HG02759 (cell line): ENCODE measurements at regions not wholly inside any gene's neighbourhood (a gene's known extent, or its start where the extent isn't known, plus 50 kb on each side); places are given as distances from the start of the nearest gene placed in this dataset.

Experiments used
- ATAC-seq: cut with Tn5 transposase; IDR thresholded peaks from one replicate; pipeline ENCODE4 v1.9.1; 2021; ENCODE audit warnings: mild to moderate bottlenecking, moderate library complexity; ENCODE audit not compliant: unreplicated experiment

DNA sequence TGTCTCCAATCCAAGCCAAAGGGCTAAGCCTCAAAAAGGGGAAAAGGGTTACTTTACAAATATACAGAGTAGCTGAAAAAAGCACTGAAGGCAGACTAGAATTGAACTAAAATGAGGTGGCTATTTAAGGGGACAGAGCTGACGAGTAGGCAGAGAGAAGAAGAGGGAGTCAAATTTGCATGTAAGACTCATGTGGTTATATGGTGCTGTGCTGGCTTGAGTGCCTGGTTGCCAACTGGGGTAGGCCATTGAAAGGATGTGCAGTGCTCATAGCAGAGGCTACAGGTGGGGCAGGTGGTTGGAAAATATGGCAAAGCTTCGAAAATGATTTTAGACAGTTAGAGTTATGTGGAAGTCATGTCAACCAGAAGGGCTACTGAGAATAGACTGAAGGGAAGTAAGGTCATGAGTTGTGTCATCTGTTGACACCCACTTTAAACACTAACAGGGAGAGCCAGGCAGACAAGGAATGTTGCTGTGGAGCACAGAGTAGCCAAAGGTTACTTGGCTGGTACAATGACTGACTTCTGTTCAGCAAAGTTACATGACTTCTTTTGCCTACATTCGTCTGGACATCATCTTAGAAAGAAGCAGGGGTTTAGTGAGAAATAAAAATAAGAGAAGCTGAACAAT, 1210.4 kb downstream of the ADGRL3 start:
- no peak for ATAC-seq

DNA sequence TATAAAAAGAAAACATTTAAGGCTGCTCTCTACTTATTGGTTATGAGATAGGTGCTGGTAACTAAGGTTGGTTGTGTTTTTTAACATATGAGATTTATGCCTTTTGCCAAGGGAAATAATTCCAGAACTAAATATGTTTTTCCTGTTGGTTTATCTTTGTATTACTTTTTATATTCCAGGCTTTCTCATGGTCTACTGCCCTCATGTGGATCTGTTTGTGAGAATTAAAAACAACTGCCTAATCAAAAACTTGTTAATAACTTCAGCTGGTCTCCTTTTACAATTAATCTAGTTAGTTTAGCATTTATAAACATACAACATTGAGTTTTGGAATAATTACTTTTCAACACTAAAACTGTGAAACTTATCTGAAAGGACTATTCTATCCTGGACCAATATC, 1208.3 kb downstream of the ADGRL3 start:
- ATAC-seq = no peak

DNA sequence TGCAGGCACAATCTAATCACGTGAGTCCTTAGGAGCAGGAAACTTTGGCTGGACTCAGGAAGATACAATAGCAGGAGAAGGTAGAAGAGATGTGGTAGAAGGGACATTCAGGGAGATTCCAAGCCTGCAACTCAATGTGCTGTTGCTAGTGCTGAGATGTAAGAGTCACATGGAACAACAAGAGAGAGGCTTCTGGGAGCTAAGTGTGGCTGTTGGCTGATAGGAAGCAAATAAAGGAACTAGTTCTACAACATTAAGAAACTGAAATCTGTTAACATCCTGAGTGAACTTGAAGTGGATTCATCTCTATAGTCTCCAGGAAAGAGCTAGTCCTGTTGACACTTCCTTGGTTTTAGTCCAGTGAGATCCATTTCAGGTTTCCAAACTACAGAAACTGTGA, 1207.4 kb downstream of the ADGRL3 start:
- ATAC-seq = no peak

DNA sequence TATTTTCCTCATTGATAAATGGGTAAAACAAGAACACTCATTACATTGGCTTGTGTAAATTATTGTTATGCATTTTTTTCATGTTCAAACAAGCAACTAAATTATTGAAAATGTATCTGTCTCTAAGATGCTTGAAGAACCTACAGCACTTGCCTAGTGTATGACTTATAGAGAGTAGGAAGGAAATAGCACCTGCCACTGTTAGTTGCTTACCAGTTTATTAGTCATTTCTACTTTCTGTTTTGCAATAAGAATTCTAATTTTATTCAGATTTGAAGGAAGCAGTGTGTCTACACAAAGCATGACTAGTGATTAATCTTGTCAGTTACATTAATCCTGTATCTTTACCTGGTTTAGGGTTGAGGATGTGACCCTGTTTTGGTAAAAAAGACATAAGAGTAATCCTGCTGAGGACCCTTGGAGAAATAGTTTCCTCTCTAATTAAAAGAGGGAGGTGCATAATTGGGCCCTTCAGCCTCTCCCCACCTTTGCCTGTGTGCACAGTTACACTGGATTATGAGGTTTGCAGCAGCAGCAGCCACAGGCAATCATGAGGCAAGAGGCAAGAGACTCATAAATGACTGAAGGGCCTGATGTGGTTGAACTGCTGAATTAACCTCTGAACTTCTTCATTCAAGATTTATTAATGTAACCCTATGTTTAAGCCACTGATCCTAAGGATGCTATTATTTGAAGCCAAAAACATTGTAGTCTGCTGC, 1202.1 kb downstream of the ADGRL3 start:
- no peak for ATAC-seq

DNA sequence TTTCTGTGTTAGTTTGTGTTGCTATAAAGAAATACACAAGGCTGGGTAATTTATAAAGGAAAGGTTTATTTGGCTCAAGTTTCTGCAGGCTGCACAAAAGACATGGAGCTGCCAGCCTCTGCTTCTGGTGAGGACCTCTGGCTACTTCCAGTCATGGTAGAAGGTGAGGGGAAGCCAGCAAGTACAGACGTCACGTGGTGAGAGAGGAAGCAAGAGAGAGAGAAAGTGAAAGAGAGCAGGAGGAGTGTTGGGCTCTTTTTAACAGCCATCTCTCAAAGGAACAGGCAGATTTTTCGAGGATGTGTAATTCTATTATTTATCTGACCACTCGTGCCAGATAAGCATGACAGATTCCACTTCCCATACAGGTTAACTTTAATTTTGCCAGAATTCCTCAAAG, 1199.1 kb downstream of the ADGRL3 start:
- ATAC-seq = peak; percentile 80

DNA sequence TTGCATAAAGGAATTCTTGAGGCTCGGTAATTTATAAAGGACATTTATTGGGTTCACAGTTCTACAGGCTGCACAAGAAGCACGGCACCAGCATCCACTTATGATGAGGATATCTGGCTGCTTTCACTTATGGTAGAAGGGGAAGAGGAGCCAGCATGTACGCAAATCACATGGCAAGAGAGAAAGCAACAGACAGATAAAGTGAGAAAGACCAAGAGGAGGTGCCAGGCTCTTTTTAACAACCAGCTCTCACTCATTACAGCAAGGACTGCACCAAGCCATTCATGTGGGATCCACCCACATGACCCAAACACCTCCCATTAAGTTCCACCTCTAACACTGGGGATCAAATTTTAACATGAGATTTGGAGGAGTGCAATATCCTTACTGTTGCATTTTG, 1198.2 kb downstream of the ADGRL3 start:
- ATAC-seq = no peak

DNA sequence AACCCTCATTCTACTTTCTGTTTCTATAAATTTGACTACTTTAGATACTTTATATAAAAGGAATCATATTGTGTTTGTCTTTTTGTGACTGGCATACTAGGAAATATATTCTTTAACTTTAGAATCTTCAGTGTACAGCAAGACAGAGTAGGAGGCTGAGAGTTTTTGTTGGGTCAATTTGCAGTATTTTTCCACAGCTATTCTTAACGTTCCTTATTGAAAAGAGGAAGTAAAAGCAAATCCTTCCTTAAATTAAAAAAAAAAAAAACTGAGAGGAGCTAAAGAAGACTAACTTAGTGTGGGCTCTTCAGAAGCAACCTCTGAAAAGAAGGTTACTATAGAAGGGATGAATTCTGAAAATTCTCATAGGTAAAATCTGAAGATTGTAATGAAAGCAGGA, 1194.6 kb downstream of the ADGRL3 start:
- no peak for ATAC-seq

DNA sequence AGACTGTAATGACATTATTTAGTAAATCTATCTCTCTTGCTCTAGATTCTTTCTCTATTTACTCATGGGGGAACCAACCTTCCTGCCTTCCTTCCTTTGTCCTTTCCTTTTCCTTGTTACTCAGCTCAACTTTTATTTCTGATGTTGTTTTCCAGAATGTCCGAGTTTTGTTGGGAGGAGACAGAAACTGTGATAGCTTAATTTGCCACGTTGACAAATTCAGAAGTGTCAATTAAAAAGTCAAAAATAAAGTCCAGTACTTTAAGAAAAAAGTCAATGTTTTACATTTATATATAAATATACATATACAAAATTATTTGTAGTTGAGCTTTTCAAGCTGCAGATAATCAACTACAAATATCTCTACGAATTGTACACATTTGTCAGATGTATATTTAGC, 1187.7 kb downstream of the ADGRL3 start:
- ATAC-seq = no peak

DNA sequence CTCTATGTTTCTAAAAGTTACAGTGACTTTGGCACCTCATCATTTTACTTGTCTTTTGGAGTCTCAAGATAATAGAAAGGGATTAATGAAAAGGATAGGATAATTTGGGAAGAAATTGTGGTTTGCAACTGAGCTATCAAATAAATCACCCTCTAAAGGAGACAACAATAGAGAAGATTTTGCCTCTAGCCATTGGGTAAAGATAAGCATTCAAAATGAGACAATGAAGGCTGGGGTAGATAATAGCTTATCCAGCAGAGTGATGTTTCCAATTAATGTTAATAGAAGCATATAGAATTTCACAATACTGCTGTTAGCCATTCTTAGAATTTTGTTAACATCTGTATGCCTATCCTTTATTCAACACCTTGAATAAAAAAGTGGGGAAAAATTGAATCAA, 1177.6 kb downstream of the ADGRL3 start:
- no peak for ATAC-seq

DNA sequence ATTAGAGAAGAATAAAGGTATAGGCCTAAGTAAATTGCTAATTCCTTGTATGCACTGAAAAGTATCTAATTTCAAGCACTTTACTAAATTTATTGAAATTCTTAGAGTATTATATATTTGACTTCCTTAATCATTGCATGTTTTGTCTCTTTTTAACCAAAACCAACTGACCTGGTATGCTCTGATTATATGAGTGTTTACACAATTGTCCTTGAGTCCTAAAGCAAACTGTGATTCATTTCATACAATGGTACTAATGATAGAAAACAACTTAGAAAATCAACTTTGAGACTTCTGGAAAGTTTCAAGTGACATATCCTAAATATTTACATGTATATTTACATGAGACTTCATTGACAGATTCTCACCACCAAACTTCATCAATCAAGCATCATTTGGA, 1177.1 kb downstream of the ADGRL3 start:
- ATAC-seq = no peak

DNA sequence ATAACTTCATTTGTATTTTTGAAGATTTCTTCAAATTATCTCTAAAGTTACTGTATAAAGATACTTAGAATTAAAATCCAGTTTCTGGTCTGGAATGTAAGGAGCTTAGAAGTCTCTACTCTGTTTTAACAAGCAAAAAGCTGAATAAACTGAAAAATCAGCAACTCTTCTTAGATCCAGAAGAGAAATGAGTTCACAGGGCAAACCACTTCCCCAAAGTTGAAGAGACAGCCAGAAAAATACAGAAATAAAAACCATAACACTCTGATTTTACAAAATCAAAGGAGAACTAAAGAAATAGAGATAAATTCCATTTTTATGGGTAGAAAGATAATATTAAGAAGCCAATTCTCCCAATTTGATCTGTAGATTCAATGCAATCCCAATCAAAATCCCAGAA, 1166.8 kb downstream of the ADGRL3 start:
- ATAC-seq = no peak

DNA sequence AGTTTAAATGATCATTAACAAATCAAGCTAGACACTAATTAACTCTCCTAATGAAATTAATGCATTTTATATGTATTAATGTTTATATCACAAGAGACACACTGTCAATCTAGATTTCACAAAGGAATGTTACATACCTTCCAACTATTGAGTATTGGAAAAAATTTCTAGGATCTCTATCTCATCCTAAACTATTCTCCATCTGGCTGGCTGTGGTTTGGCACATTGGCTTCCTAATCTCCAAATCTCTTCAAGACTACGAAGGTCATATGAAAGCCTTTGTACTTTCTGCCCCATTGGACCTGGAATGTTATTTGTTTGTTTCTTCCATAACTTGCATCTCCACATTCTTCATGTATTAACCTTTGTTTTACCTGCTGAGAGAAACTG, 1160.0 kb downstream of the ADGRL3 start:
- no peak for ATAC-seq

DNA sequence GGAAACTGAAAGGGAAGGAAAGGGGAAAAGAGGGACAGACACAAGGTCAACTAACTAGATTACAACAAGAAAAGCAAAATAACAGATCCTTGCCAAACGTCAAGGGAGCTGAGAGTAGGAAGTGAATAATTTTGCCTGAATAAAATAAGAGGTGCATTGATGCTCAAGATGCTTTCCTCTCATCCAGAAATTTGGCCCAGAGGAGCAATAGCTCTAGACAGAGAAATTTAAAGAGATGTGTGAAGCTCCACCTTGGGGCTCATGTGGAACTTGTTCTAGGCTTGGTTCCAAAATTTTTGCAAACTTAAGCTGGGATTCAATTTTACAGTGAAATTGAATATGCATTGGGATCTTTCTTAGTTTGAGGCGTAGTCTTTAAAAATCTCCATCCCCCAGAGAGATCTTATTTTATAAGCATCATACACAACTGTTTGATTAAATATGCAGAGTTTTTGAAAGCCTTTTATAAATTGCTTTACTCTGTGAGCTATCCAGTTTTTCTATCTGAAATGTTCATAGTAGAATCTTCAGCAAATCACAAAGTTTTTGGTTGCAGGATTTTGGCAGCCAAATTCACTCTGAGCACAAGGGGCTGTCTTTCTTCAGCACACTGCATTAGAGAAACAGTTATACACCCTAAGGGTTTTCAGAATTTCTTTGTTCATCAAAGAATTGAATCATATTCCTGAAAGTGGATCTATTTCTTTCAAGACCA, 1159.5 kb downstream of the ADGRL3 start:
- ATAC-seq = no peak

DNA sequence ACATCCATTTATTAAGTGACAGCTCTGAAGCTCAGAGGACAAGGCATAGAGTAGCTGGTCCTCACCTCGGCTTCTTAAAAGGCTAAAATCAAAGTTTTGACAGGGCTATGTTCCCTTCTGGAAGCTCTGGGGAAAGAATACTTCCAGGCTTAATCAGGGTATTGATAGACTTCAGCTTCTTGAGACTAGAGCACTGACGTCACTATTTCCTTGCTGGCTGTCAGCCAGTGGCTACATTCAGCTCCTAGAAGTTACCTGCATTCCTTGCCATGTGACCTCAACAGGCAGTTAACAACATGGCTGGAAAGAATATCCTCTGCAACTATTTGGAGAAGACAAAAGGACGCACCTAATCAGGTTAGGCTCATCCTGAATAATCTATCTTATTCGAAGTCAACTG, 1144.8 kb downstream of the ADGRL3 start:
- ATAC-seq = no peak

DNA sequence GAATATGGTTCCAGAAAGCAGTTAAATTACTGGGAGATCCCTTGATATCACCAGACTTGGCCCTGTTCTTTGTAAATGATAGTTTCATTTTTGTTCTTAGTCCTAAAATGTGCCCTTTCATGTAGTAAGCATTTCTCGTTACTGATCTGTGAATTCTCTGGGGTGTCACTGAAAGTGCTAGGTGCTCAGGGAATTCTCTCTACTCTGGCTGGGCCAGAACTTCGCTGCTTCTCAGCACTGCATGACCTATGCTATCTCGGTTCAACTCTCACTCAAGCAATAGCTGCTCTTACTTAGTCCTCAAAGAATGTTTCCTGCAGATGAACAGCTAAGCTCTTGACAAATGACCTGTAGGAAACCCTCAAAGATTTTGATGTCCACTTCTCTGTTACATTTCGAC, 1144.3 kb downstream of the ADGRL3 start:
- no peak for ATAC-seq

DNA sequence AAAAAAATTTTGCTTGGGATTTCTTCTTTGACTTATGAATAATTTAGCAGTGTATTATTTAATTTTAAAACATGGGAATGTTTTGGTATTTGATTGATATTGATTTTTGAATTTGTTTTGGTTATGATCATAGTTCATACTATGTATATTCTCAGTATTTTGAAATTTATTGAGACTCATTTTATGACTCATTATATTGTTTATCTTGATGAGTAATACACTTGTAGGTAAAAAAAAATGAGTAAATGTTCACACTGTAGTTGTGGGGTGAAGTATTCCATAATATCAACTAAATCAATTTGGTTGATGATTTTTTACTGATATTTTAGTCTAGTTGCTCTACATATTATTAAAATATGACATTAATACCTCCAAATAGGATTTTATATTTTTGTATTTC, 1142.2 kb downstream of the ADGRL3 start:
- ATAC-seq = no peak

DNA sequence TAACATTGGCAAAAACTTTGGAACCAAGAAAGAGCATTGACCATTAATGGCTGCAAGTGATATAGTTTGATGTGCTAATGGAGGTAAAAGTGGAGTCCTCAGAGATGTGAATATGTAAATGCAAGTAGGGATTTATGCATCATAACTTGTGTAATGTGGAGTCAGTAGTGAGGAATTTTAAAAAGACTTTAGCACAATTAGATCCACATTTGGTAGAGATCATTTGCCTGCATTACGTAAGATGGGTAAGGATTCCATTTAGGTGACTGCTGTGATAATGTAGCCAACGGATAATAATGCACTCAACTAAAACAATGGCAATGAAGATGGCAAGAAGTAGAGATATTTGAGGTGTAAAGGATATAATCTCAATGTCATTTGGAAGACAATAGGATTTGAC, 1128.4 kb downstream of the ADGRL3 start:
- ATAC-seq = no peak

DNA sequence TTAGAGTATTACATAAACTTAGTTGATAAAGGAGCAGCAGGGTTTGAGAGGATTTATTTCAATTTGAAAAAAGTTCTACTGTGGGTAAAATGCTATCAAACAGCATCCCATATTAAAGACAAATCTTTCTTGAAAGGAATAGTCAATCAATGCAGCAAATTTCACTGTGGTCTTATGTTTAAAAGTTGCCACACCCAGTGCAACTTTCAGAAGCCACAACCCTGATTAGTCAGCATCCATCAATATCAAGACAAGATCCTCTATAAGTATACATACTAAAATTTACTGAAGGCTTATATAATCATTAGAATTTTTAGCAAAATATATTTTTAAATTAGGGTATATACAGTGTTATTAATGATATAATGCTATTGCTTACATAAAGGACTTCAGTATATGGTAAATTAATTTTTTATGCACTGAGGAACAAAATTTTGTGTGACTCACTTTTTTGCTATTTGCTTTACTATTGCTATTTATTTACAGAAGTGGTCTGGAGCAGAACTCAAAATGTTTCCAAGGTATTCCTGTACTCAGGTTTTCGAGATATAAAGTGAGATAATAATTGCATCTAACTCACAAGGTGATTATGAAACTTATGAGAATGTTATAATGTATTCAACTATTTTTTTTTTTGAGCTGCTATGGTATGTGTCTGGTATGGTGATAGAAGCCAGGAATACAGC, 1127.6 kb downstream of the ADGRL3 start:
- no peak for ATAC-seq

DNA sequence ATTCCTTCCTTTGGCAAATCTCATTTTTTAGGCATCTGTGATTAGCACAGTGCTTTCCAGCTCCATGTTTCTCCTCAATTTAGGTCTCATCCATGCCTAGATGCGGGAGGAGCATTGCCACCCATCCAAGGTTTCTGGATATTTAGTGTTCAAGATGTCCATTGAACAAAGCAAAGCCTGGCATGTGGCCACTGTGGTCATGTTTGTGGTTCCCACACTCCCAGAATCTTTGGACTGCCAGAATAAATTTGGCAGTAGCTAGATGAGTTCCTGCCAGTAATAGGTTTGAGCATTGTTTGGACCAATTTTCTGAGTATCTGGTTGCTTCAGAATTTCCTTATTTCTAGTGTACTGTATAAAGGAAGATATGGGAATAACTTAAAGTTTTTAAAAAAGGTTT, 1124.1 kb downstream of the ADGRL3 start:
- no peak for ATAC-seq

DNA sequence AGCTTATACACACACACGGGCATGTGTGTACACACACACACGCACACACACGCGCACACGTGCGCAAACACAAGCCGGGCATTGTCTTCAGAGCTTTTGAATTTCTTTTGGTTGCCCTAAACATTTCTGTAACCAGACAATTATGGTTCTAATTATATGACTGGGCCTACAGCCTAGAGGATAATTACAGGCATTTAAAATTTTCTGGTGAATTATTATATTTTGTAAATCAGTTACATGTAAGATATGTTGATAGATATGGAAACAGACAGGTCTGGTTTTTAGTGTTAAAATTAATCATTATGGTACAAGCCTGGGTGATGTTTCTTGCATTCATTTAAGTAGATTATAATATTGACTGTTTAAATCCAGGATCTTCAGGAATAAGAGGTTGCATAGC, 1120.5 kb downstream of the ADGRL3 start:
- no peak for ATAC-seq

DNA sequence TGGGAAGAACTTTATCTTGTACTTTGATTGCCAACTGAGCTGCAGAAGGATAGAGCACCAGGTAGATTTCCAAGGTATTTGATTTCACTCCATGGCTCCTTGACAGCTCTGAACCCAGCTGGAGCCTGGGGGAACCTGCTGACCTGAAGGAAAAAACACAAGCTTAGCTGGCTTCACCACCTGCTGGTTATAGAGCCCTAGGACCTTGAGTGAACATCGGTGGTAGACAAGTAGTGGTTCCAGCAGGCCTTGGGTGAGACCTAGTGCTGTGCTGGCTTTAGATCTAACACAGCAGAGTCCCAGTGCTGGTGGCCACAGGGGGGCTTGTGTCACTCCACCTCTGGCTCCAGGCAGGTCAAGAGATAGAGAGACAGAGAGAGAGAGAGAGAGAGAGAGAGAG, 1102.6 kb downstream of the ADGRL3 start:
- no peak for ATAC-seq

DNA sequence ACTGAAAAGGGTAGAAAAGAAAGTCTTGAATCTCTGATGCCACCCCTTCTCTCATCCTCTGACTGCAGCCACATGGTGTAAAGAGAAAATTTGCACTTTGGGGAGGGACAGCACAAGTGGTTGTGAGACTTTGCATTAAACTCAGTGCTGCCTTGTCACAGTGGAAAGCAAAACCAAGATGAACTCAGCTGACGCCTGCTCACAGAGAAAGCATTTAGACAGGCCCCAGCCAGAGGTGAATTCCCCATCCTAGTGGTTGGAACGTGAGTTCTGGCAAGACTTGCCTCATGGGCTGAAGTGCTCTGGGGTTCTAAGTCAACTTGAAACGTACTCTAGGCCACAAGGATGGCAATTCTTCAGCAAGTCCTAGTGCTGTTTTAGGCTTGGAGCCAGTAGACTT, 1101.4 kb downstream of the ADGRL3 start:
- no peak for ATAC-seq
